GM18909 (cell line): ENCODE measurements at regions not wholly inside any gene's neighbourhood (a gene's known extent, or its start where the extent isn't known, plus 50 kb on each side); places are given as distances from the start of the nearest gene placed in this dataset.
"Not testable (repeated sequence)": the region's sequence is repeated elsewhere in the genome, so short reads cannot be mapped to it uniquely, and the experiment has no call there.

Experiments used
- ATAC-seq: cut with Tn5 transposase; IDR thresholded peaks from one replicate; pipeline ENCODE4 v1.9.1; 2021; ENCODE audit warnings: mild to moderate bottlenecking; ENCODE audit not compliant: unreplicated experiment, poor library complexity

DNA sequence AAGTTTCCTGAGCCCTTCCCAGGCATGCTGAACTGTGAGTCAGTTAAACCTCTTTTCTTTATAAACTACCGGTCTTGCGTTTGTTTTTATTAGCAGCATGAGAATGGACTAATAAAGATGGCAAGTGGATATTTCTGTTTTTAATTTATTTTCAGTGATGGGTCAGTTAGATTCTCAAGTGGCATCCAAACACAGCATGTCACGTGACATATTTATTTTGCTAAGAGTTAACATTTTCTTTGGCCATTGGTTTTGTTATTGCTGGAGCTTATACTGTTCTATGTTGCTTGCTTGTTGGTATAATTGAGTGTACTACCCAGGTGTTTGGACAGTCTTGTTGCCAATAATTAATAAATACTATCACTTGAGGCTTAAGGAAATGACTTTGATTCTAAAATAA lies 181.7 kb upstream of the MALRD1 start:
- ATAC-seq, result no peak

DNA sequence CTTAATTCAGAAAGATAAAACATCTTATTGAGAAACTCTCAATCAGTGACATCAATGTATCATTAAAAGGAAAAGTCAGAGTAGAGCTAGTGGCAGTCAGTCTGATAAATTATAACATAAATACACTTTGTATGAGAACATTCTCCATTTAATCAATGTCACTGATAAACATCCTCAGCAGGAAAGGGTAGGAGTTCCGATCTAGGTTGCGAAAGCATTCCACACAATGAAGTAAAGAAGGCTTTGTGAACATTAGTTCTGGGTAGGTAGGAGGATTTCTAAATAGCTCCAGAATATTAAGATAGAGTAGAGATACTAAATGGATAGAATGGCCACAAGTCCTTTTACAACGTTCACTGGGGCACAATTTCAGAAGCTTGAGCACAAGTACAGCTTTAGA lies 179.7 kb upstream of the MALRD1 start:
- no peak for ATAC-seq

DNA sequence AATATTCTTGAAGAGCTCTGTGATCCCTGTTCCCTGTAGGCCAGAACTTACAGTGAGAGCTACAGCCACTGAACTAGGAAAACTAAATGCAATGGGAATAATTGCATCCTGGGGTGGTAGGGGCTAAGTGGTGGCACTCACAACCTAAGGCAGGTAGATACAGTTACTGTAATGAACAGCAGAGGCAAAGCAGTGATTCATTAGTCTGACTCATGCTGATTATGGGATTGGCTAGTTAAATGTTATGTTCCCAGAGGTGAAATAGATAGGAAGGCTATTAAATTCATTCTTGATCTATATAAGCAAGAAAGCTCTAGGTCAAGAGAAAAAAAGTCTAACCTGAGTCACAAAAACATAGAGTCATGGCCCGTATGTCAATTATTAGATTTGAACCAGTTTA lies 173.1 kb upstream of the MALRD1 start:
- ATAC-seq, result no peak

DNA sequence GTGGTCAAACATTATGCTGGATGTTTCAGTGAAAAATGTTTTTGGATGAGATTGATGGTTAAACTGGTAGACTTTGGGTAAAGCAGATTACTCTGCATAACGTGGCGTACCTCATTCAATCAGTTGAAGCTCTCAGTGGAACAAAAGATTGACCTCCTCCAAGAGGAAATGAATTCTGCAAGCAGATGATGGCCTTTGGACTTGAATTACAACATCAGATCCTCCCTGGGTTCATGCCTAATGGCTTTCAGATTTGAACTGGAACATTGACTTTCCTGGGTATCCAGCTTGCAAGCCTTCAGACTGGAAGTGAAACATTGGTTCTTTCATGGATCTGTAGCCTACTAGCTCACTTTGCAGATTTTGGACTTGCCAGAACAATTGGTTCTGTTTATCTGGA lies 169.3 kb upstream of the MALRD1 start:
- ATAC-seq, result no peak

DNA sequence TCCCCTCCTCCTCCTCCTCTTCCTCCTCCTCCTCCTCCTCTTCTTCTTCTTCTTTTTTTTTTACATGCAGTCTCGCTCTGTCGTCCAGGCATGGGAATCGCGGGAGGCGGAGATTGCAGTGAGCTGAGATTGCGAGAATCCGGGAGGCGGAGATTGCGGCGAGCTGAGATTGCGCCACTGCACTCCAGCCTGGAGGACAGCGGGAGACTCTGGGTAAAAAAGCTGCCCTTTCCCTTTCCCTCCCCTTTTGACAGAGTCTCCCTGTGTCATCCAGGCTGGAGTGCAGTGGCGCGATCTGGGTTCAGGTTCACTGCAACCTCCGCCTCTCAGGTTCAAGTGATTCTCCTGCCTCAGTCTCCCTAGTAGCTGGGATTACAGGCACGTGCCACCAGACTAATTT lies 168.1 kb upstream of the MALRD1 start:
- ATAC-seq, result no peak

DNA sequence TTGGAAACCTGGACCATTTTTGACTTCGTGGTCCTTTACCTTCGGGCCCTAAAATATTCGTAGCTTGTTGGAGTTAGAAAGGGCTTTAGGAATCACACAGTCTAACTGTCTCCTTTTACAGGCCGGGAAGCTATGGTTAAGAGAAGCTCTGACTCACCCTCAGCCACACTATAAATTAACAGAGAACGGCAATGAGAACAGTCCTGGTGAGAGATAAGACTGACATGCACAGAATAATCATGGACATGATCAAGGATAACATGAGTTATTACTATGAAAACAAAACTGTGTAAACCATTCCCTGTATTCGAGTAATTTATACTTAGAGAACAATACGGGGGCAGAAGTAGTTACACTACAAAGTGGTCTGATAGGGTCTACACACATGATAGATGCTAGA lies 162.5 kb upstream of the MALRD1 start:
- ATAC-seq, result no peak

DNA sequence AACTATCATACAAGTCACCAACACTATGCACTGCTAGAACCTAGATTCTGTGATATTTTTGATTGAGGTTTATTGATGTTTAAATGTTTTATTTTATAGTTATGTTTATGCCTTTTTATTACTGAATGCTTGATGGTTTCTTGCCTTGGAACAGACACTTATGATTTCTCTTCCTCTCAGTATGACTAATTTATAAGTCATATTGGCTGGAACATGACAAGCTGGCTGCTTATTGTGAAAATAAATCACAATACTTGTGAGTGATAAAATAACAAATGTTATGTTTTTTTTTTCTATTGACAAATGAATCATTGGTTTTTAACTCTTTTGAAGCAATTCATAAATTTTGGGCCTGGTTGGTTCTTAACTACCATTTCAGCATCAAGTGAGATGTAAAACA lies 142.0 kb upstream of the MALRD1 start:
- ATAC-seq, result no peak

DNA sequence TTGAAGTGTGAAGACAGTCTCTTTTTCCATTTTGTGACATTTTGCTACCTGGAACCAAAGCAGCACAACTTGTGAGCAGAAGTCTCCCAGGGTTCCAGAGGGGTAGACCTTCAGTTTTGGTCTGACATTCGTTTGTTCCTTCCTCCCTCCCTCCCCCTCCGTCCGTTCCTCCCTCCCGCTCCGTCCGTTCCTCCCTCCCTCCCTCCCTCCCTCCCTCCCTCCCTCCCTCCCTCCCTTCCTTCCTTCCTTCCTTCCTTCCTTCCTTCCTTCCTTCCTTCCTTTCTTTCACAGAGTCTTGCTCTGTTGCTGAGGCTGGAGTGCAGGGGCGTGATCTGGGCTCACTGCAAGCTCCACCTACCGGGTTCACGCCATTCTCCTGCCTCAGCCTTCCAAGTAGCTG lies 131.2 kb upstream of the MALRD1 start:
- ATAC-seq, result not testable (repeated sequence)

DNA sequence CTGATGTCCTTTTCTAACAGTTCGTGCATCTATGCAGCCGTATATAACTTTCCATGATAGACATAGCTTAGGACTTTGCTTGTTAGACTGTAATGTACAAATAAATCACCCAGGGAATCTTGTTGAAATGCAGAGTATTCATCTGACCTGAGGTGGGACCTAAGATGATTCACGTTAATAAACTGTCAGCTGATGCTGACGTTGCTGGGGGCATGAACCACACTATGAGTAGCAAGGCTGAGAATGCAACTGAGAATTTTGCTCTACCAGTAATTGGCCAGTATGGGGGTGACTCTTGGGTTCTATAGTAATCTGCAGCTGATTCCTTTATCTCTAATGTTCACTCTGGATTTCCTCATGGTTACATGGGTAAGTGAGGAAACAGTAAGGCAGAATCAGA lies 130.1 kb upstream of the MALRD1 start:
- no peak for ATAC-seq

DNA sequence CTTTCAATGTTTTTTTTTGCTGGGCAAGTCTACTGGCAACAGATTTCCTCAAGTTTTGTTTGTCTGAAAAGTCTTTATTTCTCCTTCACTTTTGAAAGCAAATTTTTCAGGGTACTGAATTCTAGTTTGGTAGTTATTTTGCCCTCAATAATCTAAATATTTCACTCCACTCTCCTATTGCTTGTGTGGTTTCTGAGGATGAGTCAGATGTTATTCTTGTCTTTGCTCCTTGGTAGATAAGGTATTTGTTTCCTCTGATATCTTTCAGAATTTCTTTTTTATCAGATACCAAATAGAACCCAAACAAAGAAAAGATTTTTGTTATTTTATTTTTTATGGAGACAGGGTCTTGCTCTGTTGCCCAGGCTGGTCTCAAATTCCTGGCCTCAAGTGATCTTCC lies 99.2 kb upstream of the MALRD1 start:
- no peak for ATAC-seq

DNA sequence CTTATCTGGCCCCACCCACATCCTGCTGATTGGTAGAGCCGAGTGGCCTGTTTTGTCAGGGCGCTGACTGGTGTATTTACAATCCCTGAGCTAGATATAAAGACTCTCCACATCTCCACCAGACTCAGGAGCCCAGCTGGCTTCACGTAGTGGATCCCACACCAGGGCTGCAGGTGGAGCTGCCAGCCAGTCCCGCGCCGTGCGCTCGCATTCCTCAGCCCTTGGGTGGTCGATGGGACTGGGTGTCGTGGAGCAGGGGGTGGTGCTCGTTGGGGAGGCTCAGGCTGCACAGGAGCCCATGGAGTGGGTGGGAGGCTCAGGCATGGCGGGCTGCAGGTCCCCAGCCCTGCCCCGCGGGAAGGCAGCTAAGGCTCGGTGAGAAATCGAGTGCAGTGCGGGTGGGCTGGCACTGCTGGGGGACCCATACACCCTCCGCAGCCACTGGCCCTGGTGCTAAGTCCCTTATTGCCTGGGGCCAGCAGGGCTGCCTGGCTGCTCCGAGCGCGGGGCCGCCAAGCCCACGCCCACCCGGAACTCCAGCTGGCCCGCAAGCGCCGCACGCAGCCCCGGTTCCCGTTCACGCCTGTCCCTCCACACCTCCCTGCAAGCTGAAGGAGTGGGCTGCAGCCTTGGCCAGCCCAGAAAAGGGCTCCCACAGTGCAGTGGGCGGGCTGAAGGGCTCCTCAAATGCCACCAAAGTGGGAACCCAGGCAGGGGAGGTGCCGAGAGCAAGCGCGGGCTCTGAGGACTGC lies 97.4 kb upstream of the MALRD1 start:
- not testable (repeated sequence) for ATAC-seq

DNA sequence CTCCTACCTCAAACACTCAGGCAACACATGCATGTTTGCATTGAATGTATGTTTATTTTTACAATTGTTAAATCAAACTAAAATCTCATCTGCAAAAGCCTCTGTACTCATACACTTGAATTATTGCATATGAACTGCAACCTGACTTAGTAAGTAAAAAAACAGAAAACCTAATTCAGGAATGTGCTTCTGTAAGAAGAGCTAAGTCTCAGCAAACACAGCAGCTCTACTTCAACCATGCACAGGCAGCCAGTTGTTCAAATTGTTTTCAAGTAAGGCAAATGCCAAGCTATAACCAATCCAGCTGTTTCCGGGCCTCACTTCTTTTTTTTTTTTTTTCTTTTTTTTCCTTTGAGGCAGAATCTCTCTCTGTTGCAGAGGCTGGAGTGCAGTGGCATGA lies 93.5 kb upstream of the MALRD1 start:
- ATAC-seq, result no peak

DNA sequence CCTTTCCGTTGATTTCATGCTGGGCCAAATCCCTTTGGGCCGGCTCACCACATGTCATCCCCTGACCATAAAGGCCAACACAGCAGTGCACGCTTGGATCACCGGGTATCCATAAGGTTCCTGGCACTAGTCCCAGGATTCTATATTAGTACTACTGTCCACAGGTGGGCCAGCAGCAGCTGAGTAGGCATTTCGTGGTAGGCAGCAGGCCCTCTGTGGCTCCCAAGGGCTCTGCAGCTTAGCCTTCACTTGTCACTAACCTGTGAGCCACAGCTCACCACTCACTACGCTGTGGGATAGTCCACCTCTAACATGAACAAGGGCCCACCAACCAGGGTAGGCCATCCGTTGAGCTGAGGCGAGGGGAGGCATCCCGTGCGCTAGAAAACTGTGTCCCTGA lies 89.2 kb upstream of the MALRD1 start:
- no peak for ATAC-seq

DNA sequence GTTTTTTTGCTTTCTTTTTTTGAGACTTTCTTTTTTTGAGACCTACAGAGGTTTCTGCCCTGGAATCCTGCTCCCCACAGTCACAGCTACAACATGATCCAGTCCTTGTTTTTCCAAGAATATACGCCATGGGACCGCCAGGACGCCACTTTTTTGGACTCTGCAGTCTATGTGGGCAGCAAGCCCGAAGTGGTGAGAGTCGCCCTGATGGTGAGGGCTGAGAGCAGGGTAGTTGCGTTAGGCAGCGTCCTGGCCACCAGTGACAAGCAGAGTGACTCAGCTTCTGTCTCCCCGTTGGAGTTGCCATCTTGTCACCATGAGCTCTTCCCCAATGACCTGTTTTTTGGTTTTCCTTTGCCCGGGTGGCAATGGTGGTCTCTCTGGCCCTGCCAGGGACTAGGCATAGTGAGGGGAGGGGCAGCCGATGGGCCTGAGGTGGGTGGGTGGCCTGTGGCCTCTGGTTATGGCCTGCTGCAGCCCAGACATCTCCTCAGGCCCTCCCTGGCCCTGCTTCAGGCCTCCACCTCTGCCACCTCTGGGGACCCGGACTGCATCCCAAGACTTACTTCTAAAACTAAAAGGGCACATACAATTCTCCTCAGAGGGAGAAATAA lies 88.0 kb upstream of the MALRD1 start:
- ATAC-seq, result no peak

DNA sequence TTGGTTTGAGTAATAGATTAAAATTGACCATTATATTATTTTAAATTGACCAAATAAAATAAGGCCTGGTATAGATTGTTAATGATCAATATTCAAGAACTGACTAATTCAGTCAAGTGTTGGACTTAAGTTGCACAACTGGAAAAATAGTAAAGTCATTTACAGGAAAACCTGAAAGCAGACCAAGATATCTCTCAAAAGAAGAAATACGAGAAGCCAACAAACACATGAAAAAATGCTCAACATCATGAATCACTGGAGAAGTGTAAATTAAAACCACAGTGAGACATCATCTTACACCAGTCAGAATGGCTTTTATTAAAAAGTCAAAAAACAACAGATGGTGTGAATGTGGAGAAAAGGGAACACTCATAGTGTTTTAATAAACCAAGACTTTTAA lies 80.4 kb upstream of the MALRD1 start:
- no peak for ATAC-seq

DNA sequence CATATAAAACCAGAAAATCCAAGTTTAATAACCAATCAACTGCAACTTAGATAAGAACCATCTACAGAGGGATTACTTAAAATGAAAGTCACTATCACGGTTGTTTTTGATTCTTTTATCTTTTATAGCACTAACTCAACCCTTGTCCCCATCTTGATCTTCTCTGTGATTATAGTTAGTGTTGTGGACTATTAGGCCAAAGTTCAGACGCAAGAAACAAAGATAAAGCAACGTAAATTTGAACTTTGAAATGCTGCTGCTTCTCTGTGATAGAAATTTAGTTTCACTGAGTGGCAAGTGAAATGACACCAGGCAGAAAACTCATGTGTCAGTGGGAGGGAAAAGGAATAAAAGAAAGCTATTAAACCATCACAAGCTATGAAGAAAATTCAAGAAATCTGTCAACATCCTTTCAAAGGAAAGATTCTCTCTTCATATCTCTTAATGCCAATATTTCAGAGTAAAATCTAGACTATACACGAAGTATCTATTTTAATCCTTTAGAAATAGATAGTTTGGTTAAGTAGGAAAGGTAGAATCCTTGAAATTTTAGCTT lies 71.8 kb upstream of the MALRD1 start:
- ATAC-seq, result no peak

DNA sequence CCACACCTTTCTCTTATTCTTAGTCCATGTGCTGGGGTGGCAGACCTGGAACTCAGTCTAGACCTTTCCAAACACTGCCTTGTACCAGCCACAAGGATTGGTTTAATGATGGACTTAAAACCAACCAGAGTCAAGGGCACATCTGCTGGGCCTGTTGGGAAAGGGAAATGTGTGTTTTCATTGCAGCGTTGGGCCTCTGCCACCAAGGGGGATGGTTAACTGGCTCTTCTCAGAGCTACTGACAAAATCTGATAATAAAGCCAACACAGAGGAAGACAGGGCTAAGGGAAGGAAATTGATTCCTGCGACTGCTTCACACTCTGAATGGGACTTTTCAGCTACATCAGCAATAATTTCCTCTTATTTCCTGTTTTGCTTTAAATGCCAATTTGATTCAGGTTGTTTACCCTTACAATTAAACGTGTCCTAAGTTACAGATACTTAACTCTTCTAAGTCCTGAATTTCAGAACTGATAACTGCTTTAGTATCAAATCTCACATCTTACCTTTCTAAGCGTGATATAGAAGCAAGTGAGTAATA lies 68.4 kb upstream of the MALRD1 start:
- ATAC-seq, result no peak

DNA sequence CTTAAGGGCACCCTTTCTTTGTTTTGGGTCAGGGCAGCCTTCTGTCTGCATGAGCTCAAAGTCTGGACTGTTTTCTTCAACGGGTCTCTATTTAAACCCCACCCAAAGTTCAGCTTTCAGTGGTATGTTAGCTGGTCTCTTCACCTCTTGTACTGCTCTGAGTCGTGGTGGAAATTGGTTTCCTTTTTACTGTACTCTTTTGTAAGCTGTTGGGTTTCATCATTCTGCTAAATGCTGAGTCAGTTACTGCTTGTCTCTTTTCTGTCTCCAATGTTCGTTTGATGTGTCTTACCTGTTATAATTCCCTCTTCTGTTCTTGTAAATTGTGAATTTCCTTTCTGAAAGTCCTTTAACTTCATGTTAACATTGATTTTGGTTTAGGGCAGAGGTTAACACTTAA lies 64.1 kb upstream of the MALRD1 start:
- no peak for ATAC-seq

DNA sequence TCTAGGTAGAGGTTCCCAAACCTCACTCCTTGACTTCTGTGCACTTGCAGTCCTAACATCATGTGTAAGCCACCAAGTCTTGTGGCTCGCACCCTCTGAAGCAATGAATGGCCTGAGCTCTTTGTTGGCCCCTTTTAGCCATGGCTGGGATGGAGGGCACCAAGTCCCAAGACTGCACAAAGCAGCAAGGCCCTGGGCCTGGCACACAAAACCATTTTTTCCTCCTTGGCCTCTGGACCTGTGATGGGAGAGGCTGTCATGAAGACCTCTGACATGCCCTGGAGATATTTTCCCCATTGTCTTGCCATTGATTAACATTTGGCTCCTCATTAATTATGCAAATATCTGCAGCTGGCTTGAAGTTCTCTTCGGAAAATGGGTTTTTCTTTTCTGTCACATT lies 60.3 kb upstream of the MALRD1 start:
- no peak for ATAC-seq
